K562 (cell line): ENCODE measurements at regions not wholly inside any gene's neighbourhood (a gene's known extent, or its start where the extent isn't known, plus 50 kb on each side); places are given as distances from the start of the nearest gene placed in this dataset.

ENCODE experiments used
- ETV6 ChIP-seq, 3 experiments: fragments of 150-350 bp in 1 of 3; sonication (generic) in 1 of 3; formaldehyde crosslinking in 1 of 3; IDR thresholded peaks; 2 replicates each; pipeline versions ENCODE4 v1.6.1 to v1.8.0; 2014 to 2022; ENCODE audit warnings: borderline replicate concordance in 2 of 3, low read depth in 2 of 3, antibody characterized with exemption in 1 of 3, low read length in 1 of 3, mild to moderate bottlenecking in 1 of 3, missing genetic modification reagents in 1 of 3
- FOXA1 ChIP-seq: fragments of 450-650 bp; IDR thresholded peaks from 2 replicates; pipeline ENCODE4 v1.6.1; 2016; ENCODE audit warnings: mild to moderate bottlenecking, borderline replicate concordance
- GABPA ChIP-seq: fragments of 200-800 bp; sonication (Bioruptor generic); conservative IDR thresholded peaks from 2 replicates; pipeline ENCODE4 v1.6.1; 2016; ENCODE audit warnings: low read depth, missing genetic modification characterization, missing compliant biosample characterization
- HMG20B ChIP-seq: fragments of 250-450 bp; sonication (Bioruptor Pico); IDR thresholded peaks from 2 replicates; pipeline ENCODE4 v1.5.0; 2021; ENCODE audit warnings: mild to moderate bottlenecking
- JUNB ChIP-seq: fragments of 450-650 bp; formaldehyde crosslinking; conservative IDR thresholded peaks from 2 replicates; pipeline ENCODE4 v1.4.0; 2020; ENCODE audit warnings: mild to moderate bottlenecking
- POLR2A ChIP-seq: fragments of 450-650 bp; conservative IDR thresholded peaks from 2 replicates; pipeline ENCODE4 v1.6.1; 2016
- PPARD ChIP-seq: fragments of 250-450 bp; sonication (Bioruptor Pico); IDR thresholded peaks from 2 replicates; pipeline ENCODE4 v1.8.0; 2022; ENCODE audit warnings: inconsistent platforms, mild to moderate bottlenecking, moderate library complexity
- RAD21 ChIP-seq, 2 experiments: fragments of 250-450 bp in 1 of 2; fragments of 450-650 bp in 1 of 2; sonication (Bioruptor Pico) in 1 of 2; formaldehyde crosslinking in 1 of 2; IDR thresholded peaks in 1 of 2; conservative IDR thresholded peaks in 1 of 2; 2 replicates each; pipeline versions ENCODE4 v1.4.0 to v1.8.0; 2020 to 2022; ENCODE audit warnings: mild to moderate bottlenecking in 2 of 2, moderate library complexity in 1 of 2
- SRSF9 ChIP-seq: fragments of 200-400 bp; formaldehyde crosslinking; IDR thresholded peaks from 2 replicates; pipeline ENCODE4 v1.6.1; 2017; ENCODE audit warnings: low read depth, low read length, borderline replicate concordance
- TBL1XR1 ChIP-seq, 2 experiments: IDR thresholded peaks; 2 replicates each; pipeline ENCODE4 v1.6.1; 2012; ENCODE audit warnings: improper control_type of control experiment in 2 of 2, low read length in 2 of 2, mild to moderate bottlenecking in 1 of 2
- TF ChIP-seq, protein P1 (sequence below), 3 experiments: IDR thresholded peaks in 2 of 3; conservative IDR thresholded peaks in 1 of 3; 2 replicates each; pipeline ENCODE4 v1.5.1; 2011 to 2012; ENCODE audit warnings: low read length in 3 of 3, mild to moderate bottlenecking in 3 of 3, control low read depth in 2 of 3, improper control_type of control experiment in 1 of 3, inconsistent platforms in 1 of 3, low read depth in 1 of 3, mixed read lengths in 1 of 3, moderate library complexity in 1 of 3; ENCODE audit not compliant: insufficient read depth in 2 of 3
- TF ChIP-seq, protein P2 (sequence below): sonication (generic); formaldehyde crosslinking; IDR thresholded peaks from 2 replicates; pipeline ENCODE4 v1.8.1; 2022; ENCODE audit warnings: missing genetic modification reagents

DNA sequence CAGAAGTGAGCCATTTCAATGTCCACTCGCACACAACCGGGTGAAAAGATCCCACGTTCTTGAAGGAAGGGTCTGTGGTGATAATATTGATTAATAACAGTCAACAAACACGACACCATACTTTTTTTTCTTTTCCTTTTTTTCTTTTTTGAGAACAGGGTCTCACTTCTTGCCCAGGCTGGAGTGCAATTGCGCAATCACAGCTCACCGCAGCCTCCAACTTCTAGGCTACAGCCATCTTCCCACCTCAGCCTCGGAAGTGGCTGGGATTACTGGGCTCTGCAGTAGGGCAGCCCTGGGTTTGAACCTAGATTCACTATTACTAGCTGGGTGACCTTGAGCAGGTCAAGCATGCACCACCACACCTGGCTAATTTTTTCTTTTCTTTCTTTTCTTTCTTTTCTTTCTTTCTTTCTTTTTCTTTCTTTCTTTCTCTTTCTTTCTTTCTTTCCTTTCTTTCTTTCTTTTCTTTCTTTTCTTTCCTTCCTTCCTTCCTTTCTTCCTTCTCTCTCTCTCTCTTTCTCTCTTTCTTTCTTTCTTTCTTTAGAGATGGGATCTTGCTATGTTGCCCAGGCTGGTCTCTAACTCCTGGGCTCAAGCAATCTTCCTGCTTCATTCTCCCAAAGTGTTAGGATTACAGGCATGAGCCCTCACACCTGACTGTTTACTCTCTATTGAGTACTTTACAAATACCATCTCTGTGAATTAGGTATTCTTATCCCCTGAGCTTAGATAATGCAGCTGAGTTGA lies 123.9 kb downstream of the SNX5 start:
- TF ChIP-seq, protein P1, sequence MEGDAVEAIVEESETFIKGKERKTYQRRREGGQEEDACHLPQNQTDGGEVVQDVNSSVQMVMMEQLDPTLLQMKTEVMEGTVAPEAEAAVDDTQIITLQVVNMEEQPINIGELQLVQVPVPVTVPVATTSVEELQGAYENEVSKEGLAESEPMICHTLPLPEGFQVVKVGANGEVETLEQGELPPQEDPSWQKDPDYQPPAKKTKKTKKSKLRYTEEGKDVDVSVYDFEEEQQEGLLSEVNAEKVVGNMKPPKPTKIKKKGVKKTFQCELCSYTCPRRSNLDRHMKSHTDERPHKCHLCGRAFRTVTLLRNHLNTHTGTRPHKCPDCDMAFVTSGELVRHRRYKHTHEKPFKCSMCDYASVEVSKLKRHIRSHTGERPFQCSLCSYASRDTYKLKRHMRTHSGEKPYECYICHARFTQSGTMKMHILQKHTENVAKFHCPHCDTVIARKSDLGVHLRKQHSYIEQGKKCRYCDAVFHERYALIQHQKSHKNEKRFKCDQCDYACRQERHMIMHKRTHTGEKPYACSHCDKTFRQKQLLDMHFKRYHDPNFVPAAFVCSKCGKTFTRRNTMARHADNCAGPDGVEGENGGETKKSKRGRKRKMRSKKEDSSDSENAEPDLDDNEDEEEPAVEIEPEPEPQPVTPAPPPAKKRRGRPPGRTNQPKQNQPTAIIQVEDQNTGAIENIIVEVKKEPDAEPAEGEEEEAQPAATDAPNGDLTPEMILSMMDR (IDR thresholded peaks at IDR 0.05 in 2 of 3, conservative IDR thresholded peaks at IDR 0.05 in 1 of 3; ENCODE audit: insufficient read depth in 2 of 3, low read depth in 1 of 3, low read length in 3 of 3): no peak
- TF ChIP-seq ETV6 (IDR thresholded peaks at IDR 0.05; ENCODE audit: borderline replicate concordance in 1 of 2, low read depth in 2 of 2, low read length in 1 of 2) (no peak), ETV6 (CRISPR knock-in tag; IDR thresholded peaks at IDR 0.05; ENCODE audit: borderline replicate concordance) (no peak), POLR2A (no peak), HMG20B (no peak), FOXA1 (no peak), RAD21 (CRISPR knock-in tag; conservative IDR thresholded peaks at IDR 0.05 in 1 of 2, IDR thresholded peaks at IDR 0.05 in 1 of 2) (no peak), GABPA (tag) (no peak), PPARD (no peak), SRSF9 (no peak), TBL1XR1 (IDR thresholded peaks at IDR 0.05; ENCODE audit: low read length in 2 of 2) (no peak), JUNB (CRISPR knock-in tag) (no peak)
- TF ChIP-seq, protein P2, sequence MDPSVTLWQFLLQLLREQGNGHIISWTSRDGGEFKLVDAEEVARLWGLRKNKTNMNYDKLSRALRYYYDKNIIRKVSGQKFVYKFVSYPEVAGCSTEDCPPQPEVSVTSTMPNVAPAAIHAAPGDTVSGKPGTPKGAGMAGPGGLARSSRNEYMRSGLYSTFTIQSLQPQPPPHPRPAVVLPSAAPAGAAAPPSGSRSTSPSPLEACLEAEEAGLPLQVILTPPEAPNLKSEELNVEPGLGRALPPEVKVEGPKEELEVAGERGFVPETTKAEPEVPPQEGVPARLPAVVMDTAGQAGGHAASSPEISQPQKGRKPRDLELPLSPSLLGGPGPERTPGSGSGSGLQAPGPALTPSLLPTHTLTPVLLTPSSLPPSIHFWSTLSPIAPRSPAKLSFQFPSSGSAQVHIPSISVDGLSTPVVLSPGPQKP (CRISPR knock-in tag): no peak
